Retinal pigment epithelial cell (primary cell): ENCODE measurements at regions not wholly inside any gene's neighbourhood (a gene's known extent, or its start where the extent isn't known, plus 50 kb on each side); places are given as distances from the start of the nearest gene placed in this dataset.

Experiments used
- DNase-seq: peaks from one replicate; pipeline ENCODE4 v3.0.0-alpha.2; 2010; ENCODE audit warnings: low read depth
- H3K4me3 ChIP-seq: 2 replicates; pipeline ENCODE4 v1.5.1; 2011; ENCODE audit warnings: mild to moderate bottlenecking, low read length, control low read depth, moderate library complexity
- CTCF ChIP-seq: conservative IDR thresholded peaks from 2 replicates; pipeline ENCODE4 v1.5.1; 2011; ENCODE audit warnings: low read depth, low read length, control low read depth, inconsistent platforms

DNA sequence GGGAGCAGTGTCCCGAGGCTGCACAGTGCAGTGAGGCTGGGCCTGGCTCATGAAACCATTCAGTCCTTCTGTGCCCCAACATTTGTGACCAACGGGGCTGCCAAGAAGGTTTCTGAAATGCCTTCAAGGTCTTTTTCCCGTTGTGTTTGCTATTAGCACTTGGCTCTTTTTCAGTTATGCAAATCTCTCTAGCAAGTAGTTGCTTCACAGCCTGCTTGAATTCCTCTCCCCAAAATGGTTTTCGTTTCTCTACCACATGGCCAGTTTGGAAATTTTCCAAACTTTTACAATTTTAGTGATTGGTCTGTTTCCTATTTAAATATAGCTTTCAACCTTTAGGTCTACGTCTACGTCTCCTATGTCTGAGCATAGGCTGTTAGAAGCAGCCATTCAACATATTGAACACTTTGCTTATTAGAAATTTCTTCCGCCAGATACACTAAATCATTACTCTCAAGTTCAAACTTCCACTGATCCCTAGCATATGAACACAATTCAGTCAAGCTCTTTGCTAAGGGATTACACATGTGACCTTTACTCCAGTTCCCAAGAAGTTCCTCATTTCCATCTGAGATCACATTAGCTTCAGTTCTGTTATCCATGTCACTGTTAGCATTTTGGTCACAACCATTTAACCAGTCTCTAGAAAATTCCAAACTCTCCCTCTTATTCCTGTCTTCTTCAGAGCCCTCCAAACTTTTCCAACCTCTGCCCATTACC is 901.8 kb downstream of the GLUD2 start:
- no peak for TF ChIP-seq CTCF
- no peak overlapping the region for H3K4me3 ChIP-seq
- no peak for DNase-seq

DNA sequence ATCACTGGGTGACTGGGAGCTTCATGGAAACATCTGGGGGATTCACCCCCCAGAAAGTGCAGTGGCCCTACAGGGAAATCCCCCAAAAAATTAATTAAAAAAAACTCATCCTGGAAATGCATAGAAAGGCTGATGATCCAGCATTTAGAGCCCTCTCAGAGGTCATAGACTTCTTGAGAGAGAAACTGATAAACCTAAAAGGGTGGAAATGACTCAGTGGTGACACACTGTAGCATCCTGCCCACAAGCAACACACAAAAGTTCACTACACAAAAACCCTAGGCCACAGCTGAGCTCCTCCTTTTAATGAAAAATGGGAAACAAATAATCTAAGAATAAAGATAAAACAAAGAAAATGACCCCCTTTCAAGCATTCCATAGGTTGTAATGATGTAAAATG is 911.5 kb downstream of the GLUD2 start:
- TF ChIP-seq CTCF = no peak

GRCh38 chrX:121975671-121976070 is 928.3 kb downstream of the GLUD2 start:
- no peak for DNase-seq
- no peak overlapping the region for H3K4me3 ChIP-seq
- no peak for TF ChIP-seq CTCF

More for the DNA sequence above, 911.5 kb downstream of the GLUD2 start:
- no peak overlapping the region for H3K4me3 ChIP-seq
- DNase-seq = no peak

DNA sequence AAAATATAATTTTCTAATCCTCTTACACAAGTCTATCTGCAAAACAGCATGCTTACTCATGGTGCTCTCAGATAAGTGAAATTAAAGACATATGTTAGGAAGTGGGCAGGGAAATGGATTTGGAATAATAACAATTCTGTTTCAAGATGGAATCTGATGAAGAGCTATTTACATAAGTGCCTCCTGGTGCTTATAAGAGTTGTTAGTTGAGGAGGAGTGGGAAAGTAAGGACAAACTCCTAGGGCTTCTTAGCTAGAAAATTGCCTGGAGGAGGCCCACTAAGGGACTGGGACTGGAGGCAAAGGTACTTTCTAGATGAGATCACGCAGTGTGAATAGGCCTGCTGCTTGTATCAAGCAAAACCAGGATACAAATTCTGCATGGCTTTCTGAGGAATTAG is 939.8 kb downstream of the GLUD2 start:
- no peak overlapping the region for H3K4me3 ChIP-seq
- no peak for TF ChIP-seq CTCF
- DNase-seq = no peak

DNA sequence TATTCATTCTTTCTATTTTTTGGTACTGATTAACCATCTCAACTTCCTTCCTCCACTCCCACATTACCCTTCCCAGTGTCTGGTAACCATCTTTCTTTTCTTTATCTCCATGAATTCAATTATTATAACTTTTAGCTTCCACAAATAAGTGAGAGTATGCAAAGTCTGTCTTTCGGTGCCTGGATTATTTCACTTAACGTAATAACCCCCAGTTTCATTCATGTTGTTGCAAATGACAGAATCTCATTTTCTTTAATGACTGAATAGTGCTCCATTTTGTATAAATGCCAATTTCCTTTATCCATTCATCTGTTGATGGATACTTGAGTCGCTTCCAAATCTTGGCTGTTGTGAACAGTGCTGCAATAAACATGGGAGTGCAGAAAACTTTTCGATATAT is 940.4 kb downstream of the GLUD2 start:
- DNase-seq = no peak
- TF ChIP-seq CTCF = no peak
- H3K4me3 ChIP-seq = no peak overlapping the region

DNA sequence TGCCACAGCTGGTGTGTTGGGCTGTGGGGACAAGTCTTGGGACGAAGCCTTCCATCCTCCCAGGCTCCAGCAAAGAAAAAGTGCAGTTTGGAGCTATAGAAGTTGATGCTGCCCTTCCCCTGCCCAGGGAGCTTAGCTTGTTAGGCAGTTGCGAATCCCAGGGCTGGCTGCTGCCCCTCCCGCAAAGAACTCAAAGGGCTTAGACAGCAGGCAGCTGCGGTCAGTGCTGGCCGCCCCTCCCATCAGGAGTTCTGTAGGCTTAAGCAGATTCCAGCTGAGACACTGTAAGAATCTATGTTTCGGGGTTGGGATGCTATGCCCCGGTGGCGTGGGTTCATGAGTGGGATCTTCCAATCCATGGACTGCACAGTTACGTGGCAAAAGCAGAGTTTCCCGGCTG is 956.7 kb downstream of the GLUD2 start:
- DNase-seq = no peak
- H3K4me3 ChIP-seq = no peak overlapping the region
- TF ChIP-seq CTCF = no peak

DNA sequence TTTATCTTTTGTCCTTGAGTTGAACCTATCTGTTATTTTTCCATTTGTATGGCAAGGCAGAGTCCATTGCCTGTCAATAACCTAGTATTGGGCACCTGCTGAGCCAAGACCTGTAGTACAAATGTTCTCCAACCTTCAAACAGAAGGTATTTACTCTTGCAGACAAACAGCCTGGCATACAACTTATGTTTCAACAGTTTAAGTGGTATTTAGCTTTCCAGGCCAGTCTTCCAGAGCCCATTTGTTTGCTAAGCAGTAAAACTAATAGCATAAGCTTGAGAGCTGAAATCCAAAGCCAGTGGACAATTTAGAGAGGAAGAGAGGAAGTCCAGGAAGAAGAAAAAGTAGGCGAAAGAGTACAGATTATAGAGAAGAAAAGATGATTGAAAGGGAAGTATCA is 979.3 kb downstream of the GLUD2 start:
- TF ChIP-seq CTCF = no peak
- no peak overlapping the region for H3K4me3 ChIP-seq
- DNase-seq = no peak
